GM19395 (cell line): ENCODE measurements at regions not wholly inside any gene's neighbourhood (a gene's known extent, or its start where the extent isn't known, plus 50 kb on each side); places are given as distances from the start of the nearest gene placed in this dataset.

Experiments
- ATAC-seq: cut with Tn5 transposase; IDR thresholded peaks from one replicate; pipeline ENCODE4 v1.9.1; 2021; ENCODE audit warnings: mild to moderate bottlenecking, moderate library complexity; ENCODE audit not compliant: unreplicated experiment

- no peak for ATAC-seq
Measured at GRCh38 chr5:117856713-117857112, 1131.6 kb downstream of the DTWD2 start.

GRCh38 chr5:117837786-117838185, 1150.6 kb downstream of the DTWD2 start:
- ATAC-seq = no peak

- no peak for ATAC-seq
Measured at GRCh38 chr5:117833691-117834090, 1154.7 kb downstream of the DTWD2 start.

- ATAC-seq = no peak
Measured at GRCh38 chr5:117829646-117830045, 1158.7 kb downstream of the DTWD2 start.

- no peak for ATAC-seq
Measured at GRCh38 chr5:117813850-117814249, 1174.5 kb downstream of the DTWD2 start.

- no peak for ATAC-seq
Measured at GRCh38 chr5:117812861-117813260, 1175.5 kb downstream of the DTWD2 start.

GRCh38 chr5:117809251-117809650, 1179.1 kb downstream of the DTWD2 start:
- no peak for ATAC-seq

- no peak for ATAC-seq
Measured at GRCh38 chr5:117805058-117805457, 1183.3 kb downstream of the DTWD2 start.

- ATAC-seq = no peak
Measured at GRCh38 chr5:117803533-117803932, 1184.8 kb downstream of the DTWD2 start.

GRCh38 chr5:117801583-117801982, 1186.8 kb downstream of the DTWD2 start:
- ATAC-seq = no peak

GRCh38 chr5:117800261-117800660, 1188.1 kb downstream of the DTWD2 start:
- ATAC-seq = no peak

GRCh38 chr5:117794847-117795246, 1193.5 kb downstream of the DTWD2 start:
- ATAC-seq = no peak

- ATAC-seq = no peak
Measured at GRCh38 chr5:117793963-117794362, 1194.4 kb downstream of the DTWD2 start.

GRCh38 chr5:117792476-117792875, 1195.9 kb downstream of the DTWD2 start:
- ATAC-seq = no peak

- ATAC-seq = no peak
Measured at GRCh38 chr5:117788596-117788995, 1199.8 kb downstream of the DTWD2 start.

GRCh38 chr5:117779171-117779570, 1204.5 kb upstream of the SEMA6A start:
- ATAC-seq = no peak

GRCh38 chr5:117776977-117777376, 1202.4 kb upstream of the SEMA6A start:
- ATAC-seq = peak; percentile 58

- no peak for ATAC-seq
Measured at GRCh38 chr5:117769877-117770276, 1195.3 kb upstream of the SEMA6A start.

- no peak for ATAC-seq
Measured at GRCh38 chr5:117763271-117763670, 1188.6 kb upstream of the SEMA6A start.

GRCh38 chr5:117761186-117761585, 1186.6 kb upstream of the SEMA6A start:
- no peak for ATAC-seq

GRCh38 chr5:117759849-117760499, 1185.4 kb upstream of the SEMA6A start:
- ATAC-seq = no peak

- no peak for ATAC-seq
Measured at GRCh38 chr5:117752403-117752802, 1177.8 kb upstream of the SEMA6A start.

GRCh38 chr5:117748336-117748735, 1173.7 kb upstream of the SEMA6A start:
- no peak for ATAC-seq
